Posterior cingulate gyrus (tissue), 11 donors: ENCODE measurements at regions not wholly inside any gene's neighbourhood (a gene's known extent, or its start where the extent isn't known, plus 50 kb on each side); places are given as distances from the start of the nearest gene placed in this dataset.
"Not testable (repeated sequence)": the region's sequence is repeated elsewhere in the genome, so short reads cannot be mapped to it uniquely, and the experiment has no call there.

Experiments
- DNase-seq, 10 donors: peaks; one replicate each; pipeline versions ENCODE4 v3.0.0 to v3.0.0-alpha.2; 2020 to 2021; ENCODE audit warnings: mixed read lengths in 3 of 10
- intact Hi-C: fragments of 100-400 bp; cut with DNase I; formaldehyde crosslinking; loops from one replicate; pipeline ENCODE4 v1.15.1; 2023

- intact Hi-C loops = no loop called here
- DNase-seq = no peak
Measured at GRCh38 chr5:167351316-167351715, 940.1 kb upstream of the WWC1 start.

- intact Hi-C loops = no loop called here
- no peak for DNase-seq
Measured at GRCh38 chr5:167352801-167353200, 938.6 kb upstream of the WWC1 start.

- DNase-seq = no peak
- intact Hi-C loops = no loop called here
Measured at GRCh38 chr5:167355346-167355745, 936.1 kb upstream of the WWC1 start.

GRCh38 chr5:167356374-167356773, 935.1 kb upstream of the WWC1 start:
- DNase-seq = no peak
- intact Hi-C loops = no loop called here

- intact Hi-C loops = no loop called here
- no peak for DNase-seq
Measured at GRCh38 chr5:167358868-167359492, 932.5 kb upstream of the WWC1 start.

- no peak for DNase-seq
- intact Hi-C loops = no loop called here
Measured at GRCh38 chr5:167361795-167362194, 929.6 kb upstream of the WWC1 start.

- intact Hi-C loops = no loop called here
- no peak for DNase-seq
Measured at GRCh38 chr5:167363065-167363464, 928.4 kb upstream of the WWC1 start.

- peak in 1 of 10 donors; percentile 67 for DNase-seq
- intact Hi-C loops = no loop called here
Measured at GRCh38 chr5:167375125-167375524, 916.3 kb upstream of the WWC1 start.

GRCh38 chr5:167378894-167379723, 912.3 kb upstream of the WWC1 start:
- intact Hi-C loops = no loop called here
- DNase-seq = no peak

GRCh38 chr5:167381457-167381856, 910.0 kb upstream of the WWC1 start:
- intact Hi-C loops = no loop called here
- no peak for DNase-seq

- DNase-seq = no peak
- intact Hi-C loops = no loop called here
Measured at GRCh38 chr5:167389537-167389936, 901.9 kb upstream of the WWC1 start.

GRCh38 chr5:167391286-167391685, 900.2 kb upstream of the WWC1 start:
- intact Hi-C loops, DNase-seq: not testable (repeated sequence)

GRCh38 chr5:167392240-167392639, 899.2 kb upstream of the WWC1 start:
- intact Hi-C loops = no loop called here

GRCh38 chr5:167393358-167393757, 898.1 kb upstream of the WWC1 start:
- DNase-seq = no peak
- intact Hi-C loops = no loop called here

More at GRCh38 chr5:167392240-167392639, 899.2 kb upstream of the WWC1 start:
- no peak for DNase-seq

GRCh38 chr5:167402671-167403070, 888.8 kb upstream of the WWC1 start:
- no peak for DNase-seq

GRCh38 chr5:167406513-167406912, 884.9 kb upstream of the WWC1 start:
- DNase-seq = no peak
- intact Hi-C loops = no loop called here

More at GRCh38 chr5:167402671-167403070, 888.8 kb upstream of the WWC1 start:
- intact Hi-C loops = no loop called here

- no peak for DNase-seq
- intact Hi-C loops = no loop called here
Measured at GRCh38 chr5:167412556-167412955, 878.9 kb upstream of the WWC1 start.

GRCh38 chr5:167413506-167413905, 877.9 kb upstream of the WWC1 start:
- intact Hi-C loops = no loop called here
- no peak for DNase-seq

GRCh38 chr5:167414611-167415010, 876.8 kb upstream of the WWC1 start:
- intact Hi-C loops = no loop called here
- no peak for DNase-seq

- no peak for DNase-seq
- intact Hi-C loops = no loop called here
Measured at GRCh38 chr5:167415779-167416746, 875.4 kb upstream of the WWC1 start.

GRCh38 chr5:167417662-167418061, 873.8 kb upstream of the WWC1 start:
- no peak for DNase-seq
- intact Hi-C loops = no loop called here
